ENCODE measurements at regions not wholly inside any gene's neighbourhood (a gene's known extent, or its start where the extent isn't known, plus 50 kb on each side); places are given as distances from the start of the nearest gene placed in this dataset.

GRCh38 chr12:128191380-128191779 lies 75.6 kb upstream of the TMEM132C start:
- TF ChIP-seq, protein P1, sequence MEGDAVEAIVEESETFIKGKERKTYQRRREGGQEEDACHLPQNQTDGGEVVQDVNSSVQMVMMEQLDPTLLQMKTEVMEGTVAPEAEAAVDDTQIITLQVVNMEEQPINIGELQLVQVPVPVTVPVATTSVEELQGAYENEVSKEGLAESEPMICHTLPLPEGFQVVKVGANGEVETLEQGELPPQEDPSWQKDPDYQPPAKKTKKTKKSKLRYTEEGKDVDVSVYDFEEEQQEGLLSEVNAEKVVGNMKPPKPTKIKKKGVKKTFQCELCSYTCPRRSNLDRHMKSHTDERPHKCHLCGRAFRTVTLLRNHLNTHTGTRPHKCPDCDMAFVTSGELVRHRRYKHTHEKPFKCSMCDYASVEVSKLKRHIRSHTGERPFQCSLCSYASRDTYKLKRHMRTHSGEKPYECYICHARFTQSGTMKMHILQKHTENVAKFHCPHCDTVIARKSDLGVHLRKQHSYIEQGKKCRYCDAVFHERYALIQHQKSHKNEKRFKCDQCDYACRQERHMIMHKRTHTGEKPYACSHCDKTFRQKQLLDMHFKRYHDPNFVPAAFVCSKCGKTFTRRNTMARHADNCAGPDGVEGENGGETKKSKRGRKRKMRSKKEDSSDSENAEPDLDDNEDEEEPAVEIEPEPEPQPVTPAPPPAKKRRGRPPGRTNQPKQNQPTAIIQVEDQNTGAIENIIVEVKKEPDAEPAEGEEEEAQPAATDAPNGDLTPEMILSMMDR (IDR thresholded peaks at IDR 0.05), result no peak
- no peak for TF ChIP-seq POLR2A (IDR thresholded peaks at IDR 0.05)

Data from adrenal gland (tissue), 5 donors.